Peyer's patch (tissue), 4 donors: ENCODE measurements at regions not wholly inside any gene's neighbourhood (a gene's known extent, or its start where the extent isn't known, plus 50 kb on each side); places are given as distances from the start of the nearest gene placed in this dataset.

Experiments used
- CTCF ChIP-seq, 6 experiments: fragments of 450-650 bp in 4 of 6; fragments of 200-600 bp in 2 of 6; sonication (generic) in 1 of 6; IDR thresholded peaks; one replicate each; pipeline ENCODE4 v1.5.1; 2017 to 2019; ENCODE audit warnings: antibody characterized with exemption in 6 of 6, mild to moderate bottlenecking in 3 of 6, moderate library complexity in 1 of 6
- POLR2A ChIP-seq, 2 donors: fragments of 450-650 bp; IDR thresholded peaks; one replicate each; pipeline ENCODE4 v1.5.1; 2017; ENCODE audit warnings: antibody characterized with exemption in 2 of 2, mild to moderate bottlenecking in 2 of 2, moderate library complexity in 2 of 2

GRCh38 chr10:30558411-30558810 is 71.1 kb downstream of the LYZL2 start:
- TF ChIP-seq CTCF (IDR thresholded peaks at IDR 0.05) (no peak), POLR2A (IDR thresholded peaks at IDR 0.05) (no peak)
